ENCODE measurements at regions not wholly inside any gene's neighbourhood (a gene's known extent, or its start where the extent isn't known, plus 50 kb on each side); places are given as distances from the start of the nearest gene placed in this dataset.

- TF ChIP-seq CTCF (IDR thresholded peaks at IDR 0.05; ENCODE audit: low read length) (no peak), EZH2phosphoT487 (IDR thresholded peaks at IDR 0.05; ENCODE audit: low read length) (no peak)
Measured at GRCh38 chr3:194278186-194278845, 72.8 kb downstream of the CPN2 start.
